ENCODE measurements at regions not wholly inside any gene's neighbourhood (a gene's known extent, or its start where the extent isn't known, plus 50 kb on each side); places are given as distances from the start of the nearest gene placed in this dataset.

DNA sequence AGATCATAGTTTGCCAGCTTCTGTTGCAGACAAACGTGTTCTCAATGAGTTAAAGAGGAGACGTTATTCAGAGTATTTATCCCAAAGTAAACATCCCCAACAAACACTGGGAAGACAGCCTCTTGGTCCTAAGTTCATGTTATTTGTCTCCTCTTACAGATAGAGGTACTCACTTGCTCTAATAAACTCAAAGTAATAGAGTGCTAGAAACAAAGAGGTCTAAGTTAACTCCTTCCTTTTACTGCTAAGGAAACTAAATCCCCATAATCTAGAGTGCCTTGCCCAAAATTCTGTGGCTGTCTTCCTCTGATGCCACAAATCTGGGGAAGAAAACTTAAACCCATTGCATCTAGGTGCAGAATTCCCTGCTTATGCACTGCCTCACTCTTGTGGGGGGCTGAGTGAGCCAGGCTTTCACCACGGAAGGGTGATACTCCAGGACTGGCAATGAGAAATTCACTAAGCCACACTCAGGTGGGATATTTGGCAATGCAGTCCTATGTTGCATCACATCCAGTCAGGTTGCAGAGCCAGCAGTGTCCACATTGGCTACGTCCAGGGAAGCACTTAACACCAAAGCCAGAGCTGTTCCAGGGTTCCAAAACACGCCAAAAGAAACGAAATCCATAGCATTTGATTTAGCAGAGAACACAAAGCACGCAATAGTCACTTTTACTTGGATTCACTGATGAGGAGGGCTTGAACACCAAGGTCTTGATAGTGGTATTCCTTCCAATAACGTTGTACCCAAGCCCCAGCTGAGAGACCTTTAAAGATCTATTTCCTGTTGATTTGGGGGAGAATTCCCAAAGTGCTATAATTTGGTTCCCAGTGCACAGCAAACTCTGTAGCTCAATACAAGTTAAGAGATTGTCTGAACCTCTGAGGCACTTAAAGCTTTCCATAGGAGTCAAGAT, 81.0 kb upstream of the FOXQ1 start:
- Histone ChIP-seq H3K4me3 (no peak overlapping the region), H3K9me3 (no peaks in the 10 kb centered on the region), H3K4me1 (ENCODE audit: insufficient read depth) (no peaks in the 10 kb centered on the region), H3K36me3 (no peaks in the 10 kb centered on the region), H3K27me3 (no peaks in the 10 kb centered on the region), H3K27ac (no peak overlapping the region)
- no peak for DNase-seq
- intact Hi-C loops (cut with DNase I), result no loop called here
- WGBS, 3 donors, result 49 to 59% (median 56%) methylated on average over 8 of the region's 8 CpGs
- no peak for TF ChIP-seq POLR2A (IDR thresholded peaks at IDR 0.05)
- TF ChIP-seq, protein P1, sequence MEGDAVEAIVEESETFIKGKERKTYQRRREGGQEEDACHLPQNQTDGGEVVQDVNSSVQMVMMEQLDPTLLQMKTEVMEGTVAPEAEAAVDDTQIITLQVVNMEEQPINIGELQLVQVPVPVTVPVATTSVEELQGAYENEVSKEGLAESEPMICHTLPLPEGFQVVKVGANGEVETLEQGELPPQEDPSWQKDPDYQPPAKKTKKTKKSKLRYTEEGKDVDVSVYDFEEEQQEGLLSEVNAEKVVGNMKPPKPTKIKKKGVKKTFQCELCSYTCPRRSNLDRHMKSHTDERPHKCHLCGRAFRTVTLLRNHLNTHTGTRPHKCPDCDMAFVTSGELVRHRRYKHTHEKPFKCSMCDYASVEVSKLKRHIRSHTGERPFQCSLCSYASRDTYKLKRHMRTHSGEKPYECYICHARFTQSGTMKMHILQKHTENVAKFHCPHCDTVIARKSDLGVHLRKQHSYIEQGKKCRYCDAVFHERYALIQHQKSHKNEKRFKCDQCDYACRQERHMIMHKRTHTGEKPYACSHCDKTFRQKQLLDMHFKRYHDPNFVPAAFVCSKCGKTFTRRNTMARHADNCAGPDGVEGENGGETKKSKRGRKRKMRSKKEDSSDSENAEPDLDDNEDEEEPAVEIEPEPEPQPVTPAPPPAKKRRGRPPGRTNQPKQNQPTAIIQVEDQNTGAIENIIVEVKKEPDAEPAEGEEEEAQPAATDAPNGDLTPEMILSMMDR (IDR thresholded peaks at IDR 0.05), result no peak
- TF ChIP-seq EP300 (IDR thresholded peaks at IDR 0.05), result no peak

DNA sequence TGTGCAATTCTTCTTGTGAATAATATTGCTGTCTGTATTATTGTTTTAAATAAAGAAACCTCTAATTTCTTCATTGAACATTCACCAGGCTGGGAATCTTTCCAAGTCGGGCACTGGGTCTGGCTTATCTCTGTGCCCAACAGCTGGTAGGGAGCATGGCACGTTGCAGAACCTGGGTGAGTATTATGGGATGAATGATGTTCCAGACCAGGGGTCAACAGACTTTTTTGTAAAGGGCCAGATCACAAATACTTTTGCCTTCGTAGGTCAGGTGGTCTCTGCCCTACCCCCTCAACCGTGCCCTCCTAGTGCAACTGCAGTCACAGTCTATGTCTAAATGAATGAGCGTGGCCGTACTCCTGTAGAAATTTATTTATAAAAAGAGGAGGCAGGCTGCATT, 81.6 kb upstream of the FOXQ1 start:
- Histone ChIP-seq H3K4me1 (ENCODE audit: insufficient read depth) (no peaks in the 10 kb centered on the region), H3K9me3 (no peaks in the 10 kb centered on the region), H3K36me3 (no peaks in the 10 kb centered on the region), H3K27ac (no peak overlapping the region), H3K27me3 (no peaks in the 10 kb centered on the region), H3K4me3 (no peak overlapping the region)
- 53 to 74% (median 59%) methylated on average over 6 of the region's 6 CpGs for WGBS, 3 donors
- TF ChIP-seq, protein P1 (IDR thresholded peaks at IDR 0.05), result no peak
- TF ChIP-seq EP300 (IDR thresholded peaks at IDR 0.05), result no peak
- TF ChIP-seq POLR2A (IDR thresholded peaks at IDR 0.05), result no peak
- intact Hi-C loops (cut with DNase I), result no loop called here
- no peak for DNase-seq

DNA sequence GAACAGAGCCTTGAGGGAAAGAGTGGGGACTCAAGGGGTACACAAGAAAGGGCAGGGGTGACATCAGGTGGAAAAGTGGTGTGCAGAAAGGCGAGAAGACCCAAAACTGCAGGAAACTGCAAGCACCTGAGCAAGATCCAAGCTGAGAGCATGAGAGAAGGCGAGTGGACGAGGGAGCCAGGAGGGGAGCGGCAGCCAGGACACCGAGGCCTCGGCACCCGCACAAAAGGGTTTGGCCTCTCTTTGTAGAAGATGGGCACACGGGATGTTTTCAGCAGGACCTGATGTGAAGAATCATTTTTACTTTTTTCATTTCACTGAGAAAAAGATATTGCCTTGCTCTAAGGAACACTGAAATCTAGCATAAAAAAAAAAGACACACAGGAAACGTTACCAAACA, 82.1 kb upstream of the FOXQ1 start:
- intact Hi-C loops (cut with DNase I), result no loop called here
- no peaks in the 10 kb centered on the region for H3K9me3 ChIP-seq
- no peak for DNase-seq
- H3K27ac ChIP-seq, result no peak overlapping the region
- WGBS, 3 donors, result 77 to 84% (median 81%) methylated on average over 9 of the region's 9 CpGs
- H3K4me1 ChIP-seq (ENCODE audit: insufficient read depth), result no peaks in the 10 kb centered on the region
- no peaks in the 10 kb centered on the region for H3K36me3 ChIP-seq
- no peak overlapping the region for H3K4me3 ChIP-seq
- TF ChIP-seq, protein P1 (IDR thresholded peaks at IDR 0.05), result no peak
- TF ChIP-seq POLR2A (IDR thresholded peaks at IDR 0.05) (no peak), EP300 (IDR thresholded peaks at IDR 0.05) (no peak)
- H3K27me3 ChIP-seq, result no peaks in the 10 kb centered on the region

DNA sequence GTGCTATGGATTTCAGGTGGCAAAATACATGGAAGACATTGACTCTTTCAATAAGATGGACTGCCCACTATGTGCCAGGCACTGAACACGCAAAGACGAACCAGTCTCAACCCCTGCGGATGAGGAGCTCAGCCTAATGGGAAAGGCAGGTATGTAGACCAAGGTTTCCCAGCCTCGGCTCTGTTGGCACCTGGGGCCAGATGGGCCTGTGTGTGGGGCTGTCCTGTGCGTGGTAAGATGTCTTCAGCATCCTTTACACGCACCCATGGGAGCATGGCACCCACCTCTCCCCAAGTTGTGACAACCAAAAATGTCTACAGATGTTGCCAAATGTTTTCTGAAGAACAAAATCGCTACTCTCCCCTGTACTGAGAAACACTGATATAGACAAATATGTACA, 82.6 kb upstream of the FOXQ1 start:
- Histone ChIP-seq H3K27me3 (no peaks in the 10 kb centered on the region), H3K36me3 (no peaks in the 10 kb centered on the region), H3K27ac (no peak overlapping the region), H3K4me1 (ENCODE audit: insufficient read depth) (no peaks in the 10 kb centered on the region), H3K9me3 (no peaks in the 10 kb centered on the region), H3K4me3 (no peak overlapping the region)
- TF ChIP-seq POLR2A (IDR thresholded peaks at IDR 0.05), result no peak
- TF ChIP-seq, protein P1 (IDR thresholded peaks at IDR 0.05), result no peak
- TF ChIP-seq EP300 (IDR thresholded peaks at IDR 0.05), result no peak
- intact Hi-C loops (cut with DNase I), result no loop called here
- 78 to 85% (median 82%) methylated on average over 7 of the region's 7 CpGs for WGBS, 3 donors
- no peak for DNase-seq

Measured in ovary (tissue), 7 donors.